Small intestine (tissue), 7 donors: ENCODE measurements at regions not wholly inside any gene's neighbourhood (a gene's known extent, or its start where the extent isn't known, plus 50 kb on each side); places are given as distances from the start of the nearest gene placed in this dataset.
"Not testable (repeated sequence)": the region's sequence is repeated elsewhere in the genome, so short reads cannot be mapped to it uniquely, and the experiment has no call there.

Experiments used
- DNase-seq, 2 donors: peaks; one replicate each; pipeline versions ENCODE4 v3.0.0 to v3.0.0-alpha.2; 2013
- FAIRE-seq: peaks from 2 replicates; lab custom pipeline; 2012; peaks lifted over from hg19 to GRCh38; lab: Jason Lieb, UNC
- H3K27ac ChIP-seq, 3 donors: one replicate each; pipeline ENCODE4 v1.5.1; 2013; ENCODE audit warnings: low read length in 2 of 3, mild to moderate bottlenecking in 2 of 3, control low read depth in 1 of 3, inconsistent platforms in 1 of 3, low read depth in 1 of 3, moderate library complexity in 1 of 3
- H3K27me3 ChIP-seq, 3 donors: one replicate each; pipeline ENCODE4 v1.6.1; 2013; ENCODE audit warnings: low read length in 3 of 3, inconsistent platforms in 1 of 3; ENCODE audit not compliant: control insufficient read depth in 3 of 3, insufficient read depth in 3 of 3
- H3K36me3 ChIP-seq, 3 donors: one replicate each; pipeline ENCODE4 v1.6.1; 2013; ENCODE audit warnings: low read length in 3 of 3, inconsistent platforms in 1 of 3, low read depth in 1 of 3, mild to moderate bottlenecking in 1 of 3, moderate library complexity in 1 of 3; ENCODE audit not compliant: control insufficient read depth in 3 of 3, insufficient read depth in 2 of 3
- H3K4me1 ChIP-seq, 3 donors: one replicate each; pipeline ENCODE4 v1.6.1; 2013; ENCODE audit warnings: low read length in 2 of 3, inconsistent platforms in 1 of 3, low read depth in 1 of 3, mild to moderate bottlenecking in 1 of 3, moderate library complexity in 1 of 3; ENCODE audit not compliant: control insufficient read depth in 3 of 3, insufficient read depth in 2 of 3
- H3K4me3 ChIP-seq, 3 donors: one replicate each; pipeline ENCODE4 v1.5.1; 2013; ENCODE audit warnings: low read length in 3 of 3, control low read depth in 1 of 3, inconsistent platforms in 1 of 3, low read depth in 1 of 3, mild to moderate bottlenecking in 1 of 3, moderate library complexity in 1 of 3
- H3K9me3 ChIP-seq, 2 donors: one replicate each; pipeline ENCODE4 v1.6.1; 2013; ENCODE audit warnings: low read depth in 1 of 2, low read length in 1 of 2; ENCODE audit not compliant: control insufficient read depth in 2 of 2, insufficient read depth in 1 of 2
- WGBS, 3 donors: extraction: QIAGEN DNeasy Blood & Tissue Kit; methylation state at CpG; one replicate each; pipeline ENCODE4 v1.1.7; 2013; 5-methylcytosine and 5-hydroxymethylcytosine counted together
- donor health status: healthy with polysubstance abuse.
- donor health status: control.
- donor health status: control.
- donor health status: Bipolar disorder and iron deficiency.
- donor health status: healthy.

DNA sequence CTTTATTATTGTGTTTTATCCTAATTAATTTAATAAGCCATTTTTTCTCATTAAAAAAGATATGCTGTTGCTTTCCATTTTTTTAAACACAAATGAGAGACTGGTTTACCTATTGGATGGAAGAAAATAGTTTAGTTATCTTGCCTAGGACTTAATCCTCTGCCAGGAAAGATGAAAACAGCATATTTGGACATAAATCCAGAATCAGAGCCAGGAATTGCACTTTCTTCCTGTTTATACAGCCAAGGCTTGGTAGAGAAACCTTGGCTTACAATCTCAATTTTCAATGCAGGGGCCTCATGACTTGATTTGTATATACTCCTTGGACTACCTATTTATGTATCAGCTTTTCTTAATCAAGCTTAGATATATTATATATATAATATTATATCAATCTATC is 618.8 kb upstream of the SEMA3D start:
- H3K27me3 ChIP-seq: no peaks in the 10 kb centered on the region
- no peaks in the 10 kb centered on the region for H3K4me1 ChIP-seq
- H3K36me3 ChIP-seq: no peaks in the 10 kb centered on the region
- no peak for FAIRE-seq
- no peaks in the 10 kb centered on the region for H3K9me3 ChIP-seq
- no peak overlapping the region for H3K27ac ChIP-seq
- DNase-seq: no peak
- H3K4me3 ChIP-seq: no peak overlapping the region

DNA sequence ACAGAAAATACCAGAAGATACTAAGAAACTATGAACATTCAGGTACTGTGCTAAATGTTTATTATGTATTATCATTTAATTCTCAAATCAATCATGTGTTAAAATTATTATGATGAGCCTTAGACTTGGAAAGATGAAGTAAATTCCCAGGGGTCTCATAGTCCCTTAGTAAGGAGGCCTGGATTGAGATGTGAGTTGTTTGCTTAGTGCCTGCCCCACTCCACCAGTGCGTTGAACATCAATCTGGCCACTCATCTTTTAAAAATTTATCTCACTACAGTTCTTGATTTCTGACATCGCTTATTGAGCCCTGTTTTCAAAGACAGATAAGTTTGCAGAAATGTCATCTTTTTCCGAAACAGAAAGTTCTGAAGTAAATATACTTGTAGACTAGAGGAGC is 618.4 kb upstream of the SEMA3D start:
- H3K9me3 ChIP-seq: no peaks in the 10 kb centered on the region
- 90 to 93% (median 91%) methylated on average over 3 of the region's 3 CpGs for WGBS, 3 donors
- H3K4me1 ChIP-seq: no peaks in the 10 kb centered on the region
- DNase-seq (no peak), FAIRE-seq (no peak)
- H3K27ac ChIP-seq: no peak overlapping the region
- H3K27me3 ChIP-seq: no peaks in the 10 kb centered on the region
- no peak overlapping the region for H3K4me3 ChIP-seq
- no peaks in the 10 kb centered on the region for H3K36me3 ChIP-seq

DNA sequence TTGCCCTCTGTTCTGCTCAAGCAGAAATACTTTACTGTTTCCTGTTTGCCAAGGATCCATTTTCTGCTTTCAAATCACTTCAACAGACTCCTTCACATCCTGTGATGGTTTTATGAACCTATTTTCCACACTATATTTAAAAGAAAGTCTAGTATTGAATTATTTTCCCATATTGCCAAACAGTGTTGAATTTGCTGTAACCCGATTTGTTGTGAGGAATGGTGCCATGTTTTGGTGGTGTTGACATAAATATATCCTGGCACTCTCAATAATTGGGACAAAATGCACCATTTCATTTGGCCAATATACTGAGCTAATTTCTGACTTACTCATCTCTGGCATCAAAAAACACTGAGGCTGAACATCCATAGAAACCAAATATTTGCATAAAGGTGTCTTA is 615.4 kb upstream of the SEMA3D start:
- Histone ChIP-seq H3K4me1 (no peaks in the 10 kb centered on the region), H3K36me3 (no peaks in the 10 kb centered on the region), H3K27me3 (no peaks in the 10 kb centered on the region), H3K9me3 (no peaks in the 10 kb centered on the region), H3K27ac (no peak overlapping the region), H3K4me3 (no peak overlapping the region)
- no peak for DNase-seq
- no peak for FAIRE-seq
- WGBS, 3 donors: 71 to 86% (median 77%) methylated on average over 1 of the region's 1 CpG

DNA sequence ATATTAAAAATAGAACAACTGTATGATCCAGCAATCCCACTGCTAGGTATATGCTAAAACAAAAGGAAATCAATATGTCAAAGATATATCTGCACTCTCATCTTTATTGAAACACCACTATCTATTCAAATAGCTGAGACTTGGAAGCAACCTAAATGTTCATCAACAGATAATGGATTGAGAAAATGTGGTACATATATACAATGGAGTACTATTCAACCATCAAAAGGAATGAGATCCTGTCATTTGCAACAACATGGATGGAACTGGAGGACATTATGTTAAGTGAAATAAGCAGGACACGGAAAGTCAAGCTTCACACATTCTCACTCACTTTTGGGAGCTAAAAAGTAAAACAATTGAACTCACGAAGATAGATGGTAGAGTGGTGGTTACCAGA is 610.1 kb upstream of the SEMA3D start:
- Histone ChIP-seq H3K27ac (no peak overlapping the region), H3K36me3 (no peaks in the 10 kb centered on the region), H3K9me3 (peaks cover 0 to 6% of the 10 kb centered on the region in 2 donors), H3K4me3 (no peak overlapping the region), H3K4me1 (no peaks in the 10 kb centered on the region), H3K27me3 (no peaks in the 10 kb centered on the region)
- DNase-seq (no peak), FAIRE-seq (no peak)
- 84 to 94% (median 89%) methylated on average over 2 of the region's 2 CpGs for WGBS, 3 donors

DNA sequence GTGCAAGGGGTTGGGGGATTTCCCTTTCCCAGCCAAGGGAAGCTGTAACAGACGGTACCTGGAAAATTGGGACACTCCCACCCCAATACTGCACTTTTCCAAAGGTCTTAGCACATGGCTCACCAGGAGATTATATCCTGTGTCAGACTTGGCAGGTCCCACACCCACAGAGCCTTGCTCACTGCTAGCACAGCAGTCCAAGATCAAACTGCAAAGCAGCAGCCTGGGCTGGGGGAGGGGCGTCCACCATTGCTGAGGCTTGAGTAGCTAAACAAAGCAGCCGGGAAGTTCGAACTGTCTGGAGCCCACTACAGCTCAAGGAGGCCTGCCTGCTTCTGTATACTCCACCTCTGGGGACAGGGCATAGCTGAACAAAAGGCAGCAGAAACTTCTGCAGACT is 604.2 kb upstream of the SEMA3D start:
- DNase-seq, H3K4me1 ChIP-seq, FAIRE-seq, H3K4me3 ChIP-seq, H3K27me3 ChIP-seq, H3K27ac ChIP-seq, H3K36me3 ChIP-seq: not testable (repeated sequence)
- 80 to 83% (median 80%) methylated on average over 4 of the region's 4 CpGs for WGBS, 3 donors
- H3K9me3 ChIP-seq: peaks cover 0 to 14% of the 10 kb centered on the region in 2 donors

DNA sequence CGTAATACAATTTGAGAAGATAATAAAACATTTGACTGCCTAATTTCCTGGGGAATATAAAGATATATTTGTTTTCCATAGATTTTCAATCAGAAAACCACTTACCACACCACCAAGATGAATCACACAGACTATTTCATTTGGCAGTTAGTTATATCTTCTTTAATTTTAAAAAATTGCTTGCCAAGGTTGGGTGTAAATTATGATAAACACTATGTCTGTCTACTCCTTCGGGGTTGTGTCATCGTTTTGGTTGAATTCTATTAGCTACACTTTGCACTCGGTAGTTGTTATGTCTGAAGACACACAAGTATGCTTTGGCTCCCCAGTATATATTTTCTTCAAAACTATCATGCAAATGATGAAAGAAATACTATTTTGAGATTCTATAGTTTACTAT is 594.8 kb upstream of the SEMA3D start:
- H3K4me3 ChIP-seq: no peak overlapping the region
- DNase-seq (no peak), FAIRE-seq (no peak)
- H3K9me3 ChIP-seq: no peaks in the 10 kb centered on the region
- H3K4me1 ChIP-seq: no peaks in the 10 kb centered on the region
- H3K36me3 ChIP-seq: no peaks in the 10 kb centered on the region
- WGBS, 3 donors: 72 to 85% (median 81%) methylated on average over 4 of the region's 4 CpGs
- no peaks in the 10 kb centered on the region for H3K27me3 ChIP-seq
- H3K27ac ChIP-seq: no peak overlapping the region

DNA sequence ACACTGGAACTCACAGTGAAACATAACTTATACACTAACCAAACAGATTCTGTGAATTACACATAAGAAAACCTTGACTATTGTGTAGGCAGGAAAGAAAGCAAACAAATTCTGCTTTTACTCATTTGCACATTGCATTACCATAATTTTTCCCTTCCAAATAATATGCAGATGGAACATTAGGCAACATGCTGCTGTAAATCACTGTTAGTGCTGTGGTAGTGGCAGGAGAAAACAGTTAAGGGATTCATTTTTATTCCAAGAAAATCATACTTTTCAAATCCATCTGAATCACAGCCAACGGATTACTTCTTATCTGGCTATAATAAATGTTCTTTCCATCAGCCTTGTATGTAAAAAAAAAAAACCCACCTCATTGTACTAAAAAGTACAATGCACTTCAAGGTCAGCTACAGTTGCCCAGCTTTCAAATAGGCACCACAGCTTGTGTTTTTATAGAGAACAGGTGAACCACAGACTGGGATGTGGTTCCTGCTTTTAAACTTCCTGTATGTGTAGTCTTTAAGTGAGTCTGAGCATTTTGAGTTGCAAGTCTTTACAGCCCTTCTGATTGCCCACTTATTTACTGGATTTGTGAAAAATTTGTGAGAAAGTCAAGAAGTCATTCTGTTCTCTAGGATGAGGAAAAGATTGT is 590.0 kb upstream of the SEMA3D start:
- Histone ChIP-seq H3K4me3 (no peak overlapping the region), H3K4me1 (no peaks in the 10 kb centered on the region), H3K27me3 (no peaks in the 10 kb centered on the region), H3K27ac (no peak overlapping the region), H3K9me3 (no peaks in the 10 kb centered on the region), H3K36me3 (no peaks in the 10 kb centered on the region)
- WGBS, 3 donors: 14 to 40% (median 19%) methylated on average over 1 of the region's 1 CpG
- DNase-seq (no peak), FAIRE-seq (no peak)

DNA sequence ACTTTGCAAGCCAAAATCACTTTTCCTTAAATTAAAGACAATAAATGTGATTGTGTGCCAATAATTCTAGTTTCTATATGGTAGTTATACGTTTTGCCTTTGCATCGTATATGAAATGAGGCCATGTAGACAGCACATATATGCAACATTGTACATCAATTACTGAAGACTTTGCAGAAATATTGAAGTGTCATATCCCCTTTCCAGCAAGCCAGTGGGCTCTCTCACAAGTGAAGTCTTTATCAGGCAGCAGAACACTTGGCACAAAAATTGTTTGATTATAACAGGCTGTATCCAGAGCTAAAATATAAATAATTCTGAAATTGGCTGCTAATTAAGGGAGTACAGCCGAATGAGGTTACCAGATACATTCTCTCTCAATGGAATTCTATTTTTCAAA is 588.6 kb upstream of the SEMA3D start:
- Histone ChIP-seq H3K36me3 (no peaks in the 10 kb centered on the region), H3K9me3 (no peaks in the 10 kb centered on the region), H3K4me1 (no peaks in the 10 kb centered on the region), H3K27ac (no peak overlapping the region), H3K4me3 (no peak overlapping the region), H3K27me3 (no peaks in the 10 kb centered on the region)
- DNase-seq (no peak), FAIRE-seq (no peak)
- 68 to 87% (median 77%) methylated on average over 3 of the region's 3 CpGs for WGBS, 3 donors

DNA sequence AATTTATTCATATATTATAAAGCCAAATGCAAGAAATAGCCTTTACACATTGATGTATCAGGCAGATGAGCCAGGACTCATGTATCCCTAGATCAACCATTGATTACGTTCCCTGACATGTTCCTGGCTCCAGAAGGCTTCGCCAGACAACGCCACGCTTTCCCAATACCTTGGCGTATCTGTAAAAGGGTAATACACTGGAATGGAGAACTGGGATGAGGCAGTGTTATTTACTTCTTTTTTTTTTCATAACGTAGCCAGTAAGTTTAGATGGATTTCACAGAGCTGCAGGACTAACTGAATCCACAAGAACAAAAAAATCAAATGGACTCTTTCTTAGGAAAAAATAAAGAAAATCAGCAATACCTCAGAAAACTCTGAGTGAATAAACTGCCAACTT is 588.1 kb upstream of the SEMA3D start:
- Histone ChIP-seq H3K36me3 (no peaks in the 10 kb centered on the region), H3K27ac (no peak overlapping the region), H3K4me3 (no peak overlapping the region), H3K4me1 (no peaks in the 10 kb centered on the region), H3K27me3 (no peaks in the 10 kb centered on the region), H3K9me3 (no peaks in the 10 kb centered on the region)
- WGBS, 3 donors: 79 to 91% (median 82%) methylated on average over 6 of the region's 6 CpGs
- FAIRE-seq: no peak
- DNase-seq: no peak
